ENCODE measurements at regions not wholly inside any gene's neighbourhood (a gene's known extent, or its start where the extent isn't known, plus 50 kb on each side); places are given as distances from the start of the nearest gene placed in this dataset.

- no peaks in the 10 kb centered on the region for H3K4me1 Mint-ChIP-seq
- H3K4me3 Mint-ChIP-seq: no peak overlapping the region
- H3K9me3 Mint-ChIP-seq: no peaks in the 10 kb centered on the region
- DNase-seq: no peak
- no peak overlapping the region for H3K27ac Mint-ChIP-seq
- no peak for TF ChIP-seq CTCF (IDR thresholded peaks at IDR 0.05)
- H3K27me3 Mint-ChIP-seq (ENCODE audit: low read depth, poor library complexity): peaks cover 6% of the 10 kb centered on the region
- H3K36me3 Mint-ChIP-seq (ENCODE audit: low read depth): no peaks in the 10 kb centered on the region
Observed at GRCh38 chr21:21806711-21807597, 808.7 kb downstream of the NCAM2 start.

GRCh38 chr21:21807598-21807903 lies 809.3 kb downstream of the NCAM2 start:
- DNase-seq: no peak
- Mint-ChIP-seq H3K27ac (no peak overlapping the region), H3K36me3 (ENCODE audit: low read depth) (no peaks in the 10 kb centered on the region), H3K9me3 (no peaks in the 10 kb centered on the region), H3K27me3 (ENCODE audit: low read depth, poor library complexity) (peaks cover 6% of the 10 kb centered on the region), H3K4me3 (no peak overlapping the region), H3K4me1 (no peaks in the 10 kb centered on the region)
- no peak for TF ChIP-seq CTCF (IDR thresholded peaks at IDR 0.05)

- no peak for DNase-seq
- Mint-ChIP-seq H3K9me3 (no peaks in the 10 kb centered on the region), H3K36me3 (ENCODE audit: low read depth) (no peaks in the 10 kb centered on the region), H3K27ac (no peak overlapping the region), H3K4me1 (no peaks in the 10 kb centered on the region), H3K4me3 (no peak overlapping the region), H3K27me3 (ENCODE audit: low read depth, poor library complexity) (no peaks in the 10 kb centered on the region)
- TF ChIP-seq CTCF (IDR thresholded peaks at IDR 0.05): no peak
Observed at GRCh38 chr21:21813289-21813688, 815.1 kb downstream of the NCAM2 start.

- Mint-ChIP-seq H3K36me3 (ENCODE audit: low read depth) (no peaks in the 10 kb centered on the region), H3K4me1 (no peaks in the 10 kb centered on the region), H3K9me3 (no peaks in the 10 kb centered on the region), H3K4me3 (no peak overlapping the region), H3K27ac (no peak overlapping the region), H3K27me3 (ENCODE audit: low read depth, poor library complexity) (peaks cover 1% of the 10 kb centered on the region)
- TF ChIP-seq CTCF (IDR thresholded peaks at IDR 0.05): no peak
- DNase-seq: no peak
Observed at GRCh38 chr21:21813934-21814333, 815.7 kb downstream of the NCAM2 start.

- Mint-ChIP-seq H3K9me3 (no peaks in the 10 kb centered on the region), H3K27me3 (ENCODE audit: low read depth, poor library complexity) (peaks cover 3% of the 10 kb centered on the region), H3K4me1 (no peaks in the 10 kb centered on the region), H3K27ac (no peak overlapping the region), H3K36me3 (ENCODE audit: low read depth) (no peaks in the 10 kb centered on the region), H3K4me3 (no peak overlapping the region)
- TF ChIP-seq CTCF (IDR thresholded peaks at IDR 0.05): no peak
- DNase-seq: no peak
Observed at GRCh38 chr21:21816778-21817177, 818.6 kb downstream of the NCAM2 start.

GRCh38 chr21:21818898-21819297 lies 820.7 kb downstream of the NCAM2 start:
- Mint-ChIP-seq H3K9me3 (no peaks in the 10 kb centered on the region), H3K4me3 (no peak overlapping the region), H3K27ac (no peak overlapping the region), H3K4me1 (no peaks in the 10 kb centered on the region), H3K36me3 (ENCODE audit: low read depth) (no peaks in the 10 kb centered on the region), H3K27me3 (ENCODE audit: low read depth, poor library complexity) (peaks cover 3% of the 10 kb centered on the region)
- TF ChIP-seq CTCF (IDR thresholded peaks at IDR 0.05): no peak
- no peak for DNase-seq

Measured in nephron progenitor cell (in vitro differentiated cells).